CD4-positive, alpha-beta memory T cell (primary cell): ENCODE measurements at regions not wholly inside any gene's neighbourhood (a gene's known extent, or its start where the extent isn't known, plus 50 kb on each side); places are given as distances from the start of the nearest gene placed in this dataset.
"Not testable (repeated sequence)": the region's sequence is repeated elsewhere in the genome, so short reads cannot be mapped to it uniquely, and the experiment has no call there.

ENCODE experiments used
- CTCF ChIA-PET: fragments of 350-600 bp; sonication (Branson Sonifier 250); formaldehyde crosslinking; loops from one replicate; lab custom pipeline; 2021; ENCODE audit warnings: inconsistent platforms; ENCODE audit not compliant: partially characterized antibody; lab: Charles Lee
- POLR2A ChIA-PET: fragments of 350-600 bp; sonication (Branson Sonifier 250); formaldehyde crosslinking; loops from one replicate; lab custom pipeline; 2021; ENCODE audit not compliant: partially characterized antibody; lab: Charles Lee
- DNase-seq, 5 donors: peaks; one replicate each; pipeline versions ENCODE4 v3.0.0 to v3.0.0-alpha.2; 2020 to 2022; ENCODE audit warnings: mixed read lengths in 1 of 5
- H3K27ac ChIP-seq: one replicate; pipeline ENCODE4 v1.7.0; 2013; ENCODE audit warnings: low read depth, low read length
- H3K27me3 ChIP-seq: 2 replicates; pipeline ENCODE4 v1.7.0; 2013; ENCODE audit warnings: mild to moderate bottlenecking, low read length, moderate library complexity; ENCODE audit not compliant: insufficient read depth
- H3K36me3 ChIP-seq: 2 replicates; pipeline ENCODE4 v1.7.0; 2013; ENCODE audit warnings: mild to moderate bottlenecking, low read length, moderate library complexity; ENCODE audit not compliant: insufficient read depth
- H3K4me1 ChIP-seq: 2 replicates; pipeline ENCODE4 v1.7.0; 2013; ENCODE audit warnings: mild to moderate bottlenecking, low read length, moderate library complexity; ENCODE audit not compliant: insufficient read depth
- H3K4me3 ChIP-seq, 2 donors: one replicate each; pipeline ENCODE4 v1.7.0; 2013; ENCODE audit warnings: low read length in 2 of 2, mild to moderate bottlenecking in 1 of 2
- H3K9me3 ChIP-seq, 2 donors: one replicate each; pipeline ENCODE4 v1.7.0; 2013; ENCODE audit warnings: low read length in 2 of 2, control low read depth in 1 of 2; ENCODE audit not compliant: control insufficient read depth in 1 of 2
- H3K27ac Mint-ChIP-seq, 7 donors: one replicate each; pipeline ENCODE4 v1.8.0; 2020 to 2021; ENCODE audit warnings: mixed read lengths in 7 of 7, mild to moderate bottlenecking in 6 of 7, inconsistent platforms in 3 of 7, moderate library complexity in 3 of 7
- H3K27me3 Mint-ChIP-seq, 2 donors: one replicate each; pipeline ENCODE4 v1.8.0; 2020 to 2021; ENCODE audit warnings: mixed read lengths in 2 of 2
- H3K36me3 Mint-ChIP-seq, 2 donors: one replicate each; pipeline ENCODE4 v1.8.0; 2020 to 2021; ENCODE audit warnings: mixed read lengths in 2 of 2, inconsistent platforms in 1 of 2, mild to moderate bottlenecking in 1 of 2
- H3K4me1 Mint-ChIP-seq, 4 donors: one replicate each; pipeline ENCODE4 v1.8.0; 2020 to 2021; ENCODE audit warnings: mixed read lengths in 4 of 4, mild to moderate bottlenecking in 1 of 4
- H3K4me3 Mint-ChIP-seq, 8 donors: one replicate each; pipeline ENCODE4 v1.8.0; 2020 to 2021; ENCODE audit warnings: mixed read lengths in 8 of 8, mild to moderate bottlenecking in 7 of 8, moderate library complexity in 6 of 8, inconsistent platforms in 3 of 8
- H3K9me3 Mint-ChIP-seq, 8 donors: one replicate each; pipeline ENCODE4 v1.8.0; 2020 to 2021; ENCODE audit warnings: mixed read lengths in 8 of 8, mild to moderate bottlenecking in 5 of 8, inconsistent platforms in 3 of 8, moderate library complexity in 1 of 8
- intact Hi-C: fragments of 100-400 bp; cut with micrococcal nuclease; formaldehyde crosslinking; loops from one replicate; pipeline ENCODE4 v1.15.1; 2023

DNA sequence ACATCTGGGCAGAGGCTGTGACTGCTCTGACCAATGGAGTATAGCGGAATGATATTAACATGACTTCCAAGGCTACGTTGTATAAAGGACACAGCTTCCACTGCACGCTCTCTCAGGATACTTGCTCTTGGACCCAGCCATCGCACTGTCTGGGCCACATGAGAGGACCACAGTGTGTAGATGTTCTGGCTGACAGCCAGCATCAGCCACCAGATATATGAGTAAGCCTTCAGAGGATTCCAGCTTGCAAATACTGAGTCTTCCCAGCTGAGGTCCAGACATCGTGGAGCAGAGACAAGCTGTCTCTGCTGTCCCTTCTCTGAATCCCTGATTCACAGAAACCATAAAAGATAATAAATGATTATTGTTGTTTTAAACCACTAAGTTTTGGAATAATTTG is 146.8 kb upstream of the USP9X start:
- Histone ChIP-seq H3K27ac (no peak overlapping the region), H3K36me3 (no peaks in the 10 kb centered on the region), H3K4me3 (no peak overlapping the region), H3K9me3 (no peaks in the 10 kb centered on the region), H3K27me3 (no peaks in the 10 kb centered on the region), H3K4me1 (peaks cover 7% of the 10 kb centered on the region)
- Mint-ChIP-seq H3K27me3 (no peaks in the 10 kb centered on the region), H3K9me3 (peaks cover 0 to 3% (median 0%) of the 10 kb centered on the region in 8 donors), H3K27ac (no peak overlapping the region), H3K4me3 (no peak overlapping the region), H3K36me3 (no peaks in the 10 kb centered on the region), H3K4me1 (peaks cover under 1 to 7% (median 6%) of the 10 kb centered on the region in 4 donors)
- intact Hi-C loops: no loop called here
- DNase-seq: no peak
- POLR2A ChIA-PET: no interaction called here
- CTCF ChIA-PET: no interaction called here

DNA sequence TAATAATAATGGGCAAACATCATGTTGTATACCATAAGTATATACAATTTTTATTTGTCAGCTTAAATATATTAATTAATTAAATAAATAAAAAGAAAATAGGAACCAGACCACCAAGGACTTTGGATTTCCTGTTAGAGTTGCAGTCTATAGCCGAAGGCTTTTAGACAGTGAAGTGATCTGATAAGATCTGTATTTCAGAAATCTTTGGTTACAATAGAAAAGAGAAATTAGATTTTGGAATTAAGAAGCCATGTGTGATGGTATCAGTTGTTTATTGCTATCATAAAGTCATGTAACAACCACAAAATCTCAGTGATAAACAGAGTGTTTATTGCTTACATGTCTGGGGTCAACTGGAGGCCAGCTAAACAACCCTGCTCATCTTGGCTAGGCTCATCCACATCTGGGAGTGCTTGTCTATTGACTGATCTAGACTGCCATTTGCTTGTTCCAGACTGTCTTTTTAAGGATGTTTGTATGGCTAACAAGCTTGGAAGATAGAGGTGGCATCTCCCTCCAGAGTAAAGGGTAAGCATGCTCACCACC is 142.1 kb upstream of the USP9X start:
- CTCF ChIA-PET: no interaction called here
- no peak overlapping the region for H3K27ac Mint-ChIP-seq
- intact Hi-C loops: no loop called here
- DNase-seq: no peak
- no peaks in the 10 kb centered on the region for H3K36me3 Mint-ChIP-seq
- no peak overlapping the region for H3K4me3 Mint-ChIP-seq
- peaks cover 0 to 3% (median 0%) of the 10 kb centered on the region in 8 donors for H3K9me3 Mint-ChIP-seq
- Histone ChIP-seq H3K9me3 (no peaks in the 10 kb centered on the region), H3K4me3 (no peak overlapping the region), H3K27ac (no peak overlapping the region), H3K4me1 (no peaks in the 10 kb centered on the region), H3K36me3 (no peaks in the 10 kb centered on the region), H3K27me3 (no peaks in the 10 kb centered on the region)
- no peaks in the 10 kb centered on the region for H3K27me3 Mint-ChIP-seq
- POLR2A ChIA-PET: no interaction called here
- H3K4me1 Mint-ChIP-seq: no peaks in the 10 kb centered on the region

DNA sequence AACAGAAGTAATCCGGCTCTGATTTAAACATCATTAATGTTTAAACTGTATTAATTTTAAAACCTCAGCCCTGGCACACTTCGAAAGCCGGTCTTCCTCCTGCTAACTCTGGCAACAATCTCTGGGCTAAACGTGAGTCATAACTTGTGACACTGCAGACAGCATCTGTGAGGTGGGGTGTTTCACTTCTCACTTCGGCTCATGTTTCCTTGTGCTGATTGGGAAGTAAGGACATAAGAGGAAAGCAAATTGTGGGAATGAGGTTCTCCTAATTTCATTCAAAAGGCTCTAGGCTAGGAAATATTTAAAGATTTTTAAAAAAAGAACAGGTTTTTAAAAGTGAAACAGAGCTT is 139.9 kb upstream of the USP9X start:
- no peaks in the 10 kb centered on the region for H3K36me3 Mint-ChIP-seq
- H3K36me3 ChIP-seq: no peaks in the 10 kb centered on the region
- ChIA-PET CTCF (no interaction called here), POLR2A (no interaction called here)
- DNase-seq: no peak
- no peak overlapping the region for H3K27ac Mint-ChIP-seq
- intact Hi-C loops: no loop called here
- no peaks in the 10 kb centered on the region for H3K27me3 Mint-ChIP-seq
- H3K9me3 Mint-ChIP-seq: peaks cover 0 to 6% (median 0%) of the 10 kb centered on the region in 8 donors
- H3K4me3 ChIP-seq: no peak overlapping the region
- H3K4me1 Mint-ChIP-seq: no peaks in the 10 kb centered on the region
- no peaks in the 10 kb centered on the region for H3K4me1 ChIP-seq
- no peaks in the 10 kb centered on the region for H3K27me3 ChIP-seq
- no peaks in the 10 kb centered on the region for H3K9me3 ChIP-seq
- no peak overlapping the region for H3K27ac ChIP-seq
- H3K4me3 Mint-ChIP-seq: no peak overlapping the region

DNA sequence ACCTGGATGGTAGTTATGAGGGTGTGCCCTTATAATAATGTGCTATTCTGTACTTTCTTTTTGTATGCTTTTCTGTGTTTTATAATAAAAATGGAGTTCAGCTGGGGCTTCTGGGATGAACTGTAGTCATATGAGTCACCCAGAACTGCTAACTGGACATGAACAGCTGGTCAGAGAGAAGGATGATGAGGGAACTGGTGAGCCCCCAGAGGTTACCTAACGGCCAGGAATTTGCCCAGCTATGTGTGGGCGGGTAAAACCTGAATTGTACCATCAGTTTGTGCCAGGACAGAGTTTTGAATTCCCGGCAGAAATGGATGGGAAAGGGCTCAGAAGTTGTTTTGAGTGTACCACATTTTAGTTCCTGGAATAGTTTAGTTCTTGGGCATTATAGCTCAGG is 138.0 kb upstream of the USP9X start:
- Histone ChIP-seq H3K36me3 (no peaks in the 10 kb centered on the region), H3K4me1 (peaks cover 2% of the 10 kb centered on the region), H3K27ac (no peak overlapping the region), H3K27me3 (no peaks in the 10 kb centered on the region), H3K9me3 (no peaks in the 10 kb centered on the region), H3K4me3 (no peak overlapping the region)
- no peak for DNase-seq
- no peaks in the 10 kb centered on the region for H3K27me3 Mint-ChIP-seq
- intact Hi-C loops: no loop called here
- H3K9me3 Mint-ChIP-seq: peaks cover 0 to 6% (median 0%) of the 10 kb centered on the region in 8 donors
- ChIA-PET POLR2A (no interaction called here), CTCF (no interaction called here)
- no peak overlapping the region for H3K27ac Mint-ChIP-seq
- peaks cover 2 to 10% (median 4%) of the 10 kb centered on the region in 4 donors for H3K4me1 Mint-ChIP-seq
- no peak overlapping the region for H3K4me3 Mint-ChIP-seq
- no peaks in the 10 kb centered on the region for H3K36me3 Mint-ChIP-seq

DNA sequence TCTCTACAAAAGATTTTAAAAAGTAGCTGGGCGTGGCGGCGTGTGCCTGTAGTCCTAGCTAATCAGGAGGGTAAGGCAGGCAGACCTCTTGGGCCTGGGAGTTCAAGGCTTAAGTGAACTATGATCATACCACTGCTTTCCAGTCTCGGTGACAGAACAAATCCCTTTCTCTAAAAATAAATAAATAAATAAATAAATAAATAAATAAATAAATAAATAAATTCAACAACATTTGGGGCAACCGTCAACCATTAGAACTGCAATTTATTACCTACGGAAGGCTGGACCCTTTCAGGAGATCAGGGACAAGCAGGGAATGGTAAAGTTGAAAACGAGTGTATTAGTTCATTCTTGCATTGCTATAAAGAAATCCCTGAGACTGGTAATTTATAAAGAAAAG is 136.2 kb upstream of the USP9X start:
- H3K36me3 Mint-ChIP-seq: no peaks in the 10 kb centered on the region
- no peaks in the 10 kb centered on the region for H3K36me3 ChIP-seq
- no peaks in the 10 kb centered on the region for H3K27me3 ChIP-seq
- H3K27ac ChIP-seq: no peak overlapping the region
- H3K9me3 Mint-ChIP-seq: peaks cover 0 to 6% (median 0%) of the 10 kb centered on the region in 8 donors
- H3K4me3 ChIP-seq: no peak overlapping the region
- no peak for DNase-seq
- H3K9me3 ChIP-seq: no peaks in the 10 kb centered on the region
- ChIA-PET CTCF (no interaction called here), POLR2A (no interaction called here)
- no peak overlapping the region for H3K27ac Mint-ChIP-seq
- no peaks in the 10 kb centered on the region for H3K27me3 Mint-ChIP-seq
- peaks cover 14% of the 10 kb centered on the region for H3K4me1 ChIP-seq
- H3K4me1 Mint-ChIP-seq: peaks cover 4 to 17% (median 8%) of the 10 kb centered on the region in 4 donors
- intact Hi-C loops: no loop called here
- H3K4me3 Mint-ChIP-seq: no peak overlapping the region

DNA sequence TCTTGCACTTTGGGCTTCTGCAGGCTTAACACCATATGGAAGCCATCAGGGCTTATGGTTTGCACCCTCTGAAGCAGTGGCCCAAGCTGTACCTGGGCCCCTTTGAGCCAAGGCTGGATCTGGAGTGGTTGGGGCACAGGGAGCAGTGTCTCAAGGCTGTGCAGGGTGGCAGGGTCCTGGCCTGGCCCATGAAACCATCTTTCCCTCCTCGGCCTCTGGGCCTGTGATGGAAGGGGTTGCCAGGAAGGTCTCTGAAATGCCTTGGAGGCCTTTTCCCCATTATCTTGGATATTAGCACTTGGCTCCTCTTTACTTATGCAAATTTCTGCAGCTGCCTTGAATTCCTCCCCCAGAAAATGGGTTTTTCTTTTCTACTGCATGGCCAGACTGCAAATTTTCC is 134.7 kb upstream of the USP9X start:
- Mint-ChIP-seq H3K27me3 (no peaks in the 10 kb centered on the region), H3K27ac (no peak overlapping the region), H3K4me3 (no peak overlapping the region), H3K9me3 (peaks cover 0 to 6% (median 0%) of the 10 kb centered on the region in 8 donors), H3K36me3 (no peaks in the 10 kb centered on the region), H3K4me1 (peaks cover 4 to 17% (median 8%) of the 10 kb centered on the region in 4 donors)
- Histone ChIP-seq H3K27ac (no peak overlapping the region), H3K4me3 (no peak overlapping the region), H3K9me3 (no peaks in the 10 kb centered on the region), H3K36me3 (no peaks in the 10 kb centered on the region), H3K27me3 (no peaks in the 10 kb centered on the region), H3K4me1 (peaks cover 14% of the 10 kb centered on the region)
- CTCF ChIA-PET: no interaction called here
- POLR2A ChIA-PET: no interaction called here
- no peak for DNase-seq
- intact Hi-C loops: no loop called here

DNA sequence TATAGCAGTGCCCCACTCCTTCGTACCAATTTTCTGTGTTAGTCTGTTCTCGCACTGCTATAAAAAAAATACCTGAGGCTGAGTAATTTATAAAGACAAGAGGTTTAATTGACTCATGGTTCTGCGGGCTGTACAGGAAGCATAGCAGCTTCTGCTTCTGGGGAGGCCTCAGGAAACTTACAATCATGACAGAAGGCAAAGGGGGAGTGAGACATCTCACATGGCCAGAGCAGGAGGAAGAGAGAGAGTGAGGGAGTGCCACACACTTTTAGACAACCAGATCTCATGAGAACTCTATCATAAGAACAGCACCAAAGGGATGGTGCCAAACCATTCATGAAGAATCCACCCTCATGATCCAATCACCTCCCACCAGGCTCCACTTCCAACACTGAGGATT is 133.8 kb upstream of the USP9X start:
- H3K27me3 ChIP-seq, H3K4me3 ChIP-seq, CTCF ChIA-PET, H3K9me3 ChIP-seq, H3K27me3 Mint-ChIP-seq, H3K27ac Mint-ChIP-seq, POLR2A ChIA-PET, H3K9me3 Mint-ChIP-seq, H3K27ac ChIP-seq, intact Hi-C loops, DNase-seq, H3K36me3 Mint-ChIP-seq, H3K36me3 ChIP-seq: not testable (repeated sequence)
- H3K4me1 ChIP-seq: peaks cover 14% of the 10 kb centered on the region
- Mint-ChIP-seq H3K4me1 (peaks cover 4 to 17% (median 8%) of the 10 kb centered on the region in 4 donors), H3K4me3 (peak overlapping the region in 3 of 8 donors; percentile 12 to 39 (median 31))
